HCT116 (cell line): ENCODE measurements at regions not wholly inside any gene's neighbourhood (a gene's known extent, or its start where the extent isn't known, plus 50 kb on each side); places are given as distances from the start of the nearest gene placed in this dataset.

Experiments
- ATAC-seq: fragments of 200-7000 bp; cut with Tn5 transposase; 2 replicates; pipeline ENCODE4 v1.9.1; 2020; ENCODE audit warnings: mild to moderate bottlenecking, moderate library complexity
- BruUV-seq: library from RNA; stranded (reverse); fragments of 400-500 nt; replicated peaks from 2 replicates; lab custom pipeline; 2021; lab: Mats Ljungman, UMichigan
- CTCF ChIA-PET: fragments of 300-600 bp; sonication (Branson Sonifier 250); formaldehyde crosslinking; loops from one replicate; lab custom pipeline; 2021; ENCODE audit warnings: antibody characterized with exemption; lab: Charles Lee
- POLR2A ChIA-PET: fragments of 300-600, 350-600 bp; sonication (Branson Sonifier 250); formaldehyde crosslinking; loops from one replicate; lab custom pipeline; 2021; ENCODE audit warnings: antibody characterized with exemption; lab: Charles Lee
- RAD21 ChIA-PET, 2 experiments: fragments of 300-600 bp; sonication (Branson Sonifier 250); formaldehyde crosslinking; loops; one replicate each; lab custom pipeline; 2023; ENCODE audit warnings: low total read pairs in 2 of 2; ENCODE audit not compliant: uncharacterized antibody in 2 of 2, unreplicated experiment in 2 of 2, low non-redundant PET in 1 of 2; lab: Charles Lee
- DNase-seq: peaks from one replicate; pipeline ENCODE4 v3.0.0-alpha.2; 2010; ENCODE audit warnings: low read depth, low spot score
- H2AFZ ChIP-seq: fragments of 200-600 bp; shearing (Covaris generic), sonication (generic); 2 replicates; pipeline ENCODE4 v1.6.1; 2017; ENCODE audit warnings: low read depth, mixed run types, mixed read lengths, antibody characterized with exemption, low read length; ENCODE audit not compliant: poor library complexity, severe bottlenecking
- H3K27ac ChIP-seq: 2 replicates; pipeline ENCODE4 v1.5.1; 2012; ENCODE audit warnings: low read depth, low read length
- H3K27me3 ChIP-seq: fragments of 200-600 bp; sonication (generic); 2 replicates; pipeline ENCODE4 v1.6.1; 2016; ENCODE audit warnings: mixed run types, low read length, mixed read lengths; ENCODE audit not compliant: insufficient read depth
- H3K36me3 ChIP-seq, 2 experiments: fragments of 200-500 bp in 1 of 2; fragments of 200-600 bp in 1 of 2; sonication (Bioruptor generic) in 1 of 2; sonication (generic) in 1 of 2; 2 replicates each; pipeline versions ENCODE4 v1.5.1 to v1.6.1; 2014 to 2016; ENCODE audit warnings: low read length in 2 of 2, inconsistent platforms in 1 of 2, mixed read lengths in 1 of 2, mixed run types in 1 of 2; ENCODE audit not compliant: insufficient read depth in 2 of 2, control insufficient read depth in 1 of 2
- H3K4me1 ChIP-seq, 2 experiments: fragments of 200-600 bp in 1 of 2; sonication (generic) in 1 of 2; 2 replicates each; pipeline versions ENCODE4 v1.5.1 to v1.6.1; 2012 to 2017; ENCODE audit warnings: low read length in 2 of 2, inconsistent platforms in 1 of 2, mild to moderate bottlenecking in 1 of 2, mixed read lengths in 1 of 2, mixed run types in 1 of 2, moderate library complexity in 1 of 2; ENCODE audit not compliant: insufficient read depth in 2 of 2, control insufficient read depth in 1 of 2
- H3K4me2 ChIP-seq: fragments of 200-600 bp; sonication (generic); 2 replicates; pipeline ENCODE4 v1.6.1; 2017; ENCODE audit warnings: mixed run types, low read length, mixed read lengths
- H3K4me3 ChIP-seq, 2 experiments: fragments of 200-600 bp in 1 of 2; sonication (generic) in 1 of 2; replicated peaks in 1 of 2; 2 replicates each; pipeline ENCODE4 v1.5.1; 2011 to 2016; ENCODE audit warnings: low read length in 2 of 2, control low read depth in 1 of 2, low read depth in 1 of 2, mild to moderate bottlenecking in 1 of 2, mixed read lengths in 1 of 2, mixed run types in 1 of 2
- H3K79me2 ChIP-seq: fragments of 200-600 bp; sonication (generic); 2 replicates; pipeline ENCODE4 v1.6.1; 2017; ENCODE audit warnings: mild to moderate bottlenecking, mixed run types, low read length, moderate library complexity, mixed read lengths; ENCODE audit not compliant: insufficient read depth
- H3K9ac ChIP-seq: fragments of 200-600 bp; sonication (generic); 2 replicates; pipeline ENCODE4 v1.6.1; 2016; ENCODE audit warnings: low read length, mixed read lengths
- H3K9me2 ChIP-seq: fragments of 200-600 bp; sonication (generic), shearing (Covaris generic); 2 replicates; pipeline ENCODE4 v1.6.1; 2017; ENCODE audit warnings: mixed run types, mild to moderate bottlenecking, moderate library complexity; ENCODE audit not compliant: insufficient read depth
- H3K9me3 ChIP-seq, 2 experiments: fragments of 200-500 bp in 1 of 2; fragments of 200-600 bp in 1 of 2; sonication (Bioruptor generic) in 1 of 2; sonication (generic) in 1 of 2; 2 replicates each; pipeline ENCODE4 v1.6.1; 2014 to 2017; ENCODE audit warnings: low read length in 2 of 2, mixed read lengths in 2 of 2, inconsistent platforms in 1 of 2, low read depth in 1 of 2, mild to moderate bottlenecking in 1 of 2, mixed run types in 1 of 2, moderate library complexity in 1 of 2; ENCODE audit not compliant: control insufficient read depth in 1 of 2, insufficient read depth in 1 of 2
- H4K20me1 ChIP-seq: fragments of 200-600 bp; sonication (generic), shearing (Covaris generic); 2 replicates; pipeline ENCODE4 v1.6.1; 2017; ENCODE audit warnings: mixed run types, mild to moderate bottlenecking, moderate library complexity; ENCODE audit not compliant: insufficient read depth
- CBX3 ChIP-seq: IDR thresholded peaks from 2 replicates; pipeline ENCODE4 v1.6.1; 2012; ENCODE audit warnings: low read depth
- EGR1 ChIP-seq: IDR thresholded peaks from 2 replicates; pipeline ENCODE4 v1.6.1; 2012; ENCODE audit warnings: low read depth
- FOSL1 ChIP-seq: IDR thresholded peaks from 2 replicates; pipeline ENCODE4 v1.6.1; 2012; ENCODE audit warnings: low read depth
- JUND ChIP-seq: IDR thresholded peaks from 2 replicates; pipeline ENCODE4 v1.6.1; 2012
- POLR2A ChIP-seq: IDR thresholded peaks from 2 replicates; pipeline ENCODE4 v1.7.0; 2011; ENCODE audit warnings: borderline replicate concordance; ENCODE audit not compliant: insufficient read depth, insufficient read length; ENCODE audit errors: extremely low read depth
- POLR2AphosphoS5 ChIP-seq: IDR thresholded peaks from 2 replicates; pipeline ENCODE4 v1.6.1; 2011; ENCODE audit warnings: mild to moderate bottlenecking, low read depth, low read length, moderate library complexity
- RAD21 ChIP-seq: IDR thresholded peaks from 2 replicates; pipeline ENCODE4 v1.6.1; 2012; ENCODE audit warnings: low read depth, mild to moderate bottlenecking
- SIN3A ChIP-seq: IDR thresholded peaks from 2 replicates; pipeline ENCODE4 v1.6.1; 2012; ENCODE audit warnings: low read depth
- SP1 ChIP-seq: IDR thresholded peaks from 2 replicates; pipeline ENCODE4 v1.6.1; 2012; ENCODE audit warnings: low read depth
- SRF ChIP-seq: IDR thresholded peaks from 2 replicates; pipeline ENCODE4 v1.6.1; 2012; ENCODE audit warnings: low read depth
- ZFX ChIP-seq: fragments of 450-650 bp; IDR thresholded peaks from 2 replicates; pipeline ENCODE4 v1.6.1; 2017
- intact Hi-C: fragments of 100-400 bp; cut with micrococcal nuclease; formaldehyde crosslinking; loops from 2 replicates; pipeline ENCODE4 v1.10.0; 2022
- TF ChIP-seq, protein P1 (sequence below), 3 experiments: fragments of 200-600 bp in 1 of 3; sonication (generic) in 1 of 3; IDR thresholded peaks in 2 of 3; conservative IDR thresholded peaks in 1 of 3; 2 replicates each; pipeline ENCODE4 v1.5.1; 2012 to 2017; ENCODE audit warnings: low read depth in 2 of 3, low read length in 2 of 3, antibody characterized with exemption in 1 of 3, borderline replicate concordance in 1 of 3, control low read depth in 1 of 3, mild to moderate bottlenecking in 1 of 3, mixed read lengths in 1 of 3, mixed run types in 1 of 3, moderate library complexity in 1 of 3; ENCODE audit not compliant: insufficient read depth in 1 of 3
- TF ChIP-seq, protein P2 (sequence below): IDR thresholded peaks from 2 replicates; pipeline ENCODE4 v1.6.1; 2012; ENCODE audit warnings: low read depth
- TF ChIP-seq, protein P3 (sequence below): IDR thresholded peaks from 2 replicates; pipeline ENCODE4 v1.6.1; 2012

DNA sequence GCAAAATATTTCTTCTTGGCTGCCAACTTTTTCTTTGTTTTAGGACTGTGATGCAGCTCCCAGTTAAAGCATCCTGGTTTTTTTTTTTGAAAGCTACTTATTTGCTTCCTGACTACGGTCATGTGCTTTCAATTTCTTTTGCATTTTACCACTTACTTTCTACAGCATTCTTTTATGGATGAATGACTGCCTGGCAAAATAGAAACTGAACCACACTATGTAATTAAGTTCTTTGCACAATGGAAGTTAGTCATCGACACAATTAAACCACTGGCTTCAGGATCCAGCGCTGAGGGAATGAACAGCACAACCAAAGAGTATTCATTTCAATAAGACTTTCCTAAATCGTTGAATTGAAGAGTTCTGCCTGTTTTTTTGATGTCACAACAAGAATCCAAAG lies 82.2 kb upstream of the EPHA3 start:
- H3K4me2 ChIP-seq = no peak overlapping the region
- peaks cover 3 to 30% of the 10 kb centered on the region in 2 experiments; a peak in 2 of 4 replicates for H3K9me3 ChIP-seq
- ChIA-PET RAD21 (no interaction called here), POLR2A (no interaction called here), CTCF (no interaction called here)
- H4K20me1 ChIP-seq = no peaks in the 10 kb centered on the region
- TF ChIP-seq JUND = no peak
- TF ChIP-seq SRF = no peak
- TF ChIP-seq ZFX = no peak
- TF ChIP-seq RAD21 = no peak
- TF ChIP-seq CBX3 = no peak
- no peak for TF ChIP-seq EGR1
- no peak for TF ChIP-seq SP1
- no peak for TF ChIP-seq POLR2AphosphoS5
- TF ChIP-seq, protein P1, sequence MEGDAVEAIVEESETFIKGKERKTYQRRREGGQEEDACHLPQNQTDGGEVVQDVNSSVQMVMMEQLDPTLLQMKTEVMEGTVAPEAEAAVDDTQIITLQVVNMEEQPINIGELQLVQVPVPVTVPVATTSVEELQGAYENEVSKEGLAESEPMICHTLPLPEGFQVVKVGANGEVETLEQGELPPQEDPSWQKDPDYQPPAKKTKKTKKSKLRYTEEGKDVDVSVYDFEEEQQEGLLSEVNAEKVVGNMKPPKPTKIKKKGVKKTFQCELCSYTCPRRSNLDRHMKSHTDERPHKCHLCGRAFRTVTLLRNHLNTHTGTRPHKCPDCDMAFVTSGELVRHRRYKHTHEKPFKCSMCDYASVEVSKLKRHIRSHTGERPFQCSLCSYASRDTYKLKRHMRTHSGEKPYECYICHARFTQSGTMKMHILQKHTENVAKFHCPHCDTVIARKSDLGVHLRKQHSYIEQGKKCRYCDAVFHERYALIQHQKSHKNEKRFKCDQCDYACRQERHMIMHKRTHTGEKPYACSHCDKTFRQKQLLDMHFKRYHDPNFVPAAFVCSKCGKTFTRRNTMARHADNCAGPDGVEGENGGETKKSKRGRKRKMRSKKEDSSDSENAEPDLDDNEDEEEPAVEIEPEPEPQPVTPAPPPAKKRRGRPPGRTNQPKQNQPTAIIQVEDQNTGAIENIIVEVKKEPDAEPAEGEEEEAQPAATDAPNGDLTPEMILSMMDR (IDR thresholded peaks at IDR 0.05 in 2 of 3, conservative IDR thresholded peaks at IDR 0.05 in 1 of 3; ENCODE audit: borderline replicate concordance in 1 of 3, insufficient read depth in 1 of 3, low read depth in 2 of 3, low read length in 2 of 3) = no peak
- TF ChIP-seq, protein P2, sequence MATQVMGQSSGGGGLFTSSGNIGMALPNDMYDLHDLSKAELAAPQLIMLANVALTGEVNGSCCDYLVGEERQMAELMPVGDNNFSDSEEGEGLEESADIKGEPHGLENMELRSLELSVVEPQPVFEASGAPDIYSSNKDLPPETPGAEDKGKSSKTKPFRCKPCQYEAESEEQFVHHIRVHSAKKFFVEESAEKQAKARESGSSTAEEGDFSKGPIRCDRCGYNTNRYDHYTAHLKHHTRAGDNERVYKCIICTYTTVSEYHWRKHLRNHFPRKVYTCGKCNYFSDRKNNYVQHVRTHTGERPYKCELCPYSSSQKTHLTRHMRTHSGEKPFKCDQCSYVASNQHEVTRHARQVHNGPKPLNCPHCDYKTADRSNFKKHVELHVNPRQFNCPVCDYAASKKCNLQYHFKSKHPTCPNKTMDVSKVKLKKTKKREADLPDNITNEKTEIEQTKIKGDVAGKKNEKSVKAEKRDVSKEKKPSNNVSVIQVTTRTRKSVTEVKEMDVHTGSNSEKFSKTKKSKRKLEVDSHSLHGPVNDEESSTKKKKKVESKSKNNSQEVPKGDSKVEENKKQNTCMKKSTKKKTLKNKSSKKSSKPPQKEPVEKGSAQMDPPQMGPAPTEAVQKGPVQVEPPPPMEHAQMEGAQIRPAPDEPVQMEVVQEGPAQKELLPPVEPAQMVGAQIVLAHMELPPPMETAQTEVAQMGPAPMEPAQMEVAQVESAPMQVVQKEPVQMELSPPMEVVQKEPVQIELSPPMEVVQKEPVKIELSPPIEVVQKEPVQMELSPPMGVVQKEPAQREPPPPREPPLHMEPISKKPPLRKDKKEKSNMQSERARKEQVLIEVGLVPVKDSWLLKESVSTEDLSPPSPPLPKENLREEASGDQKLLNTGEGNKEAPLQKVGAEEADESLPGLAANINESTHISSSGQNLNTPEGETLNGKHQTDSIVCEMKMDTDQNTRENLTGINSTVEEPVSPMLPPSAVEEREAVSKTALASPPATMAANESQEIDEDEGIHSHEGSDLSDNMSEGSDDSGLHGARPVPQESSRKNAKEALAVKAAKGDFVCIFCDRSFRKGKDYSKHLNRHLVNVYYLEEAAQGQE = no peak
- no peak for TF ChIP-seq FOSL1
- TF ChIP-seq, protein P3, sequence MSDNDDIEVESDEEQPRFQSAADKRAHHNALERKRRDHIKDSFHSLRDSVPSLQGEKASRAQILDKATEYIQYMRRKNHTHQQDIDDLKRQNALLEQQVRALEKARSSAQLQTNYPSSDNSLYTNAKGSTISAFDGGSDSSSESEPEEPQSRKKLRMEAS = no peak
- TF ChIP-seq POLR2A = no peak
- TF ChIP-seq SIN3A = no peak
- no peaks in the 10 kb centered on the region for H3K9me2 ChIP-seq
- H3K4me3 ChIP-seq = no peak overlapping the region
- ATAC-seq (no peak), DNase-seq (no peak)
- H2AFZ ChIP-seq = no peak overlapping the region
- H3K36me3 ChIP-seq = no peaks in the 10 kb centered on the region
- no TSS peak for BruUV-seq
- H3K79me2 ChIP-seq = no peaks in the 10 kb centered on the region
- H3K27ac ChIP-seq = no peak overlapping the region
- no peaks in the 10 kb centered on the region for H3K27me3 ChIP-seq
- no peak overlapping the region for H3K9ac ChIP-seq
- no peaks in the 10 kb centered on the region for H3K4me1 ChIP-seq
- intact Hi-C loops = no loop called here
